ENCODE measurements at regions not wholly inside any gene's neighbourhood (a gene's known extent, or its start where the extent isn't known, plus 50 kb on each side); places are given as distances from the start of the nearest gene placed in this dataset.

DNA sequence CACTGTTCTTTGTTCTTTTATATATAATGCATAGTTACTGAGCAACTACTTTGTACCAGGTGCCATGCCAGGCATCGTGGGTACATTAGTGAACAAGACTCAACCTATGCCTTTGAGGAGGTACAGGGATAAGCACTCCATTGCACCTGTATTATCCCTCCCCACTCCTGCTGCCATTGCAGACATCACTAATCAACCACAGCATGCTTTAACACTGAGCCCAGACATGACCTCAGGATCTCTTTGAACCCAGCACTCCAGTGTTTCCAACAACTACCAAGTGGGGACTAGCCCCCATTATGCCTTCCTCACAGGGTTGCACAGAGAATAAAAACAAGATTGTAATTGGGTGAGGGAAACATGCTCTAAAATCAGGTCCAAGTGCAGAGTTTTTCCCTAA, 60.5 kb upstream of the COL13A1 start:
- TF ChIP-seq, protein P1, sequence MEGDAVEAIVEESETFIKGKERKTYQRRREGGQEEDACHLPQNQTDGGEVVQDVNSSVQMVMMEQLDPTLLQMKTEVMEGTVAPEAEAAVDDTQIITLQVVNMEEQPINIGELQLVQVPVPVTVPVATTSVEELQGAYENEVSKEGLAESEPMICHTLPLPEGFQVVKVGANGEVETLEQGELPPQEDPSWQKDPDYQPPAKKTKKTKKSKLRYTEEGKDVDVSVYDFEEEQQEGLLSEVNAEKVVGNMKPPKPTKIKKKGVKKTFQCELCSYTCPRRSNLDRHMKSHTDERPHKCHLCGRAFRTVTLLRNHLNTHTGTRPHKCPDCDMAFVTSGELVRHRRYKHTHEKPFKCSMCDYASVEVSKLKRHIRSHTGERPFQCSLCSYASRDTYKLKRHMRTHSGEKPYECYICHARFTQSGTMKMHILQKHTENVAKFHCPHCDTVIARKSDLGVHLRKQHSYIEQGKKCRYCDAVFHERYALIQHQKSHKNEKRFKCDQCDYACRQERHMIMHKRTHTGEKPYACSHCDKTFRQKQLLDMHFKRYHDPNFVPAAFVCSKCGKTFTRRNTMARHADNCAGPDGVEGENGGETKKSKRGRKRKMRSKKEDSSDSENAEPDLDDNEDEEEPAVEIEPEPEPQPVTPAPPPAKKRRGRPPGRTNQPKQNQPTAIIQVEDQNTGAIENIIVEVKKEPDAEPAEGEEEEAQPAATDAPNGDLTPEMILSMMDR (IDR thresholded peaks at IDR 0.05; ENCODE audit: borderline replicate concordance) = no peak
- H3K36me3 ChIP-seq = no peaks in the 10 kb centered on the region
- no peaks in the 10 kb centered on the region for H3K9me3 ChIP-seq (replicated peaks)
- H3K4me1 ChIP-seq = peaks cover 23% of the 10 kb centered on the region
- H3K27me3 ChIP-seq (ENCODE audit: low read depth) = peaks cover 36% of the 10 kb centered on the region
- DNase-seq = no peak
- H3K4me3 ChIP-seq = no peak overlapping the region
- H3K27ac ChIP-seq (replicated peaks) = no peak overlapping the region
- intact Hi-C loops (cut with micrococcal nuclease) = no loop called here

DNA sequence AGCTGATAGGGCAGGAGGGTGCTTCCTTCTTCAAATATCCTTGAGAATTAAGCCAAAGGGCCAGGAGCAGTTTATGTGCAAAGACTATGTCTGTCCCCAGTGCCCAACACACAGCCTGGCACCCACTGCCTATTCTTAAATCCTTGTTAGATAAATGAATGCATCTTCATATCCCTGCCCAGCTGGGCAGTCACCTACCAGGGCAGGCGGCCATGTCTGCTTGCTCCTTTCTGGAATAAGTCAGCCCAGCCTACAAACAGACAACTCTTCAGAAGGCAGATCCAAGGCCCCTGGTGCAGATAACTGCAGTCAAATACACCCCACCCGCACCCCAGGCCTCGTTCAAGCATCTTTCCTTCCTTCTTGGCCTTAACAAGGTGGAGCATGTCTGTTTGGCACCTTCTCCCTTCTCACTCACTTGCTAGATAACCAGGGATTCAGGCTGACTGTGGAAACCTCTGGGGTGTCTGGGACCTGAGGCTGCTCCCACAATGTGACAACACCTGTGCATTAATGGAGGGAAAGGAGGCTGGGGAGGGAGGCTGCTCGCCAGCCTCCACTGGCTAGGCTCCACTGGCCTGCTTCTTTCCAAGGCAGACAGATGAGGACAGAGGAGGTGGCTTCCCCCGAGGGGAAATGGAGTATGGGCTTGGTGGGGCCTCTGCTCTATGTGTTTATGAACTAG, 59.9 kb upstream of the COL13A1 start:
- Histone ChIP-seq H3K4me3 (no peak overlapping the region), H3K27me3 (ENCODE audit: low read depth) (peaks cover 38% of the 10 kb centered on the region), H3K27ac (replicated peaks) (no peak overlapping the region), H3K9me3 (replicated peaks) (no peaks in the 10 kb centered on the region), H3K4me1 (peaks cover 23% of the 10 kb centered on the region), H3K36me3 (no peaks in the 10 kb centered on the region)
- TF ChIP-seq, protein P1 (IDR thresholded peaks at IDR 0.05; ENCODE audit: borderline replicate concordance) = no peak
- DNase-seq = no peak
- intact Hi-C loops (cut with micrococcal nuclease) = no loop called here

DNA sequence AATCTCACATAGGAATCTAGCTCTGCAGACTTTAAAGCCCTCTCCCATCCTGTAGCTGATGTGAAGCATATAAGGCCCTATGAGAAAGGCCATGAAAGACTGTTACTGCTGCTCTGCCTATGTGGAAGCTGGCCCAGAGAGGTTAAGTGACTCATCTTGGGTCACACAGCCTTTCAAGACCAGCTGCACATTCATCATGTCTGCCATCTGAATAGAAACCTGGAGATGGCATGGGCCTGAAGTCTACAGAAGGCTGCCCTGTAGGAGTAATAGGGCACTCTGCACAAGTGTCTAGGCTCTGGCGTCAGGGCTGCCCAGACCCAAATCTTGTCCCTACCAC, 59.4 kb upstream of the COL13A1 start:
- Histone ChIP-seq H3K27me3 (ENCODE audit: low read depth) (peaks cover 43% of the 10 kb centered on the region), H3K27ac (replicated peaks) (no peak overlapping the region), H3K4me3 (no peak overlapping the region), H3K9me3 (replicated peaks) (no peaks in the 10 kb centered on the region), H3K36me3 (no peaks in the 10 kb centered on the region), H3K4me1 (peaks cover 23% of the 10 kb centered on the region)
- intact Hi-C loops (cut with micrococcal nuclease) = no loop called here
- no peak for DNase-seq
- TF ChIP-seq, protein P1 (IDR thresholded peaks at IDR 0.05; ENCODE audit: borderline replicate concordance) = no peak

DNA sequence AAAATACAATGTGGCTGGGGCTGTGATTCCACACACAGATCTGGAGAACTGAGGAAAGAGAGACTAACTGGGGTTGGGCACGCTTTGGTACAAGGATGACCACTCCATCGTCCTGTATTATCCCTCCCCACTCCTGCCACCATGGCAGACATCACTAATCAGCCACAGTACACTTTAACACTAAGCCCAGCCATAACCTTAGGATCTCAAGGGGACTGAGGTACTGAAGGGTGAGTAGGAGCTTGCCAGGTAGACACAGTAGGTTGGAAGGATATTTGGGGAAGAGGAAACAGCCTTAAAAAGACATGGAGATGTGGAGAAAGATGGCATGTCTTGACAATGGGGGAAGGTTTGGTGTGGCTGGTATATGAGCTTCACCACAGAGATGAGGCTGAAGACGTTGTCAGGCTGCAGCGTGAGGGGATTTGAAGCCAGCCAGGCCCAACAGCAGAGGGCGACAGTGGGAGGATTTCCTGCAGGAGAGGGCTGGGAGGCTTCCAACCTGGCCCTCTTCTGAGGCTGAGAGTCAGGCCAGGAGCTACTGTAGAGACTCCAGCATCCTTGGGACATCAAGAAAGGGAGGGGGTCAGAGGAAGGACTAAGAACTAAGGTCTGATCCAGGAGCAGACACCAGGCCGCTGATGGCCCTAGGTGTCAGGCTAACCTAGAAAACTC, 58.6 kb upstream of the COL13A1 start:
- Histone ChIP-seq H3K9me3 (replicated peaks) (no peaks in the 10 kb centered on the region), H3K27me3 (ENCODE audit: low read depth) (peaks cover 43% of the 10 kb centered on the region), H3K4me3 (no peak overlapping the region), H3K36me3 (no peaks in the 10 kb centered on the region), H3K4me1 (peaks cover 19% of the 10 kb centered on the region), H3K27ac (replicated peaks) (no peak overlapping the region)
- TF ChIP-seq, protein P1 (IDR thresholded peaks at IDR 0.05; ENCODE audit: borderline replicate concordance) = peak; percentile 48
- intact Hi-C loops (cut with micrococcal nuclease) = no loop called here
- no peak for DNase-seq

DNA sequence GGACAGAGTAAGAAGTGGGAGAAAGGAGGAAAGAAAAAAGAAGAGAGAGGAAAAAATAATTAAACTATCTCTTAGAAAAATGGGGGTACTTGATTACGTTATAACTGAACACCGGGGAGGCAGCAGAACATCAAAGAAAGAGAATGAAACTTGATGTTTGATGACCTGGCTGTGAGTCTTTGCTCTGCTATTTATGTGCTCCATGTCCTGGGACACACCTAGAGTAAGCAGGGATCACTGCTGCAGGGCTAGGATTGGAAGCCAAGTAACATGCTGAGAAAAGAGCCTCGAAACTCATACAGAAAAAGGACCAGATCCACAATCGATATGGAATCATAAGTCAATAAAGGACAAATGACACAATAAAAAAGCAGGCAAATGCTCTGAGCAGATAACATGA, 56.7 kb upstream of the COL13A1 start:
- Histone ChIP-seq H3K9me3 (replicated peaks) (no peaks in the 10 kb centered on the region), H3K27ac (replicated peaks) (no peak overlapping the region), H3K27me3 (ENCODE audit: low read depth) (peaks cover 43% of the 10 kb centered on the region), H3K4me1 (no peaks in the 10 kb centered on the region), H3K4me3 (no peak overlapping the region), H3K36me3 (no peaks in the 10 kb centered on the region)
- DNase-seq = no peak
- TF ChIP-seq, protein P1 (IDR thresholded peaks at IDR 0.05; ENCODE audit: borderline replicate concordance) = no peak
- intact Hi-C loops (cut with micrococcal nuclease) = no loop called here
